GM21825 (cell line): ENCODE measurements at regions not wholly inside any gene's neighbourhood (a gene's known extent, or its start where the extent isn't known, plus 50 kb on each side); places are given as distances from the start of the nearest gene placed in this dataset.
"Not testable (repeated sequence)": the region's sequence is repeated elsewhere in the genome, so short reads cannot be mapped to it uniquely, and the experiment has no call there.

Source experiments
- ATAC-seq: cut with Tn5 transposase; IDR thresholded peaks from one replicate; pipeline ENCODE4 v1.9.1; 2021; ENCODE audit warnings: mild to moderate bottlenecking, moderate library complexity; ENCODE audit not compliant: unreplicated experiment

DNA sequence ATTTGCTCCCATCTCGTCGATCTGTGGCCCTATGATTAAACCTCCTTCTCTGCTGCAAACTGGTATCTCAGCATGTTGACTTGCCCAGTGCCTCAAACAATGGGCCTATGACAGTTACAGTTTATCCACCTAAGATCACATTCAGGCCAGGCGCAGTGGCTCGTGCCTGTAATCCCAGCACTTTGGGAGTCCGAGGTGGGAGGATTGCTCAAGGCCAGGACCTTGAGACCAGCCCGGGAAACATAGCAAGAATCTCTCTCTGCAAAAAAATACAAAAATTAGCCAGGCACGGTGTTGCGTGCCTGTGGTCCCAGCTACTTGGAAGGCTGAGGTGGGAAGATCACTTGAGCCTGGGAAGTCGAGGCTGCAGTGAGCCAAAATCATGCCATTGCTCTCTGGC lies 79.8 kb upstream of the ADGRL1 start:
- not testable (repeated sequence) for ATAC-seq

DNA sequence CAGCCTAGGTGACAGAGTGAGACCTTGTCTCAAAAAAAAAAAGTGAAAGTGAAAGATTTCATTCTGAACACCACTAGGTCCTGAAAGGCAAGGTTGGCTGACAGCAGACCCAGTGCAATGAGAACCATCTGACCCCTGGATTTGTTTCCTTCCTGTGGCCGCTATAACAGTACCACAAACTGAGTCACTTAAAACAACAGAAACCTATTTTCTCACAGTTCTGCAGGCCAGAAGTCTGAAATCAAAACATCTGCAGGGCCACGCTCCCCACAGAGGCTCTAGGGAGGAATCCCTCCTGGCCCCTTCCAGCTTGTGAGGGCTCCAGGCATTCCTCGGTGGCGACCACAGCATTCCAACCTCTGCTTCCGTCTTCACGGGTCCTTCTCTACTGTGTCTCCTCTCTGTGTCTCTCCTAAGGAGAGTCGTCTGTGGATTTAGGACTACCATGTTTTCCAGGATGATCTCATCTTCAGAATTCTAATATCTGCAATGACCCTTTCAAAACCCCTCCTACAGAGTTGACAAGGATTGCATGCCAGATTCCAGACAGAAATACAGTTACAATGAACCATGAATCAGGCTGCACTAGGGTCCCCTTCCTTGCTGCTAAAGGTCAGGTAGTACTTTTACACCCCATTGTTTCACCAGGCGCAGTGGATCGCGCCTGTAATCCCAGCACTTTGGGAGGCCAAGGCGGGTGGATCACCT lies 78.0 kb upstream of the ADGRL1 start:
- peak; percentile 94 for ATAC-seq

DNA sequence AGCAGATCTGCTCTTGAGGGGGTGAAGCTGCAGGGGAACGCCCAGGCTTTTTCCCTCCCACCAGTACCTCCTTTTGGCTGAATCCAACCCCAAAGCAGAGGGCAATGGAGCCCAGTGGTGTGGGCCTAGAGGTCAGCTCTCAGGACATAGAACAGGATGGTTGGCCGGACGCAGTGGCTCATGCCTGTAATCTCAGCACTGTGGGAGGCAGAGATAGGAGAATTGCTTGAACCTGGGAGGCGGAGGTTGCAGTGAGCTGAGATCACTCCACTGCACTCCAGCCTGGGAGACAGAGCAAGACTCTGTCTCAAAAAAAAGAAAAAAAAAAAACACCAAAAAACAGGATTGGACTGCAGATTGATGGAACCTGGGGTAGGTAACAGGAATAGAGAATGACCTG lies 73.3 kb upstream of the ADGRL1 start:
- ATAC-seq: not testable (repeated sequence)

DNA sequence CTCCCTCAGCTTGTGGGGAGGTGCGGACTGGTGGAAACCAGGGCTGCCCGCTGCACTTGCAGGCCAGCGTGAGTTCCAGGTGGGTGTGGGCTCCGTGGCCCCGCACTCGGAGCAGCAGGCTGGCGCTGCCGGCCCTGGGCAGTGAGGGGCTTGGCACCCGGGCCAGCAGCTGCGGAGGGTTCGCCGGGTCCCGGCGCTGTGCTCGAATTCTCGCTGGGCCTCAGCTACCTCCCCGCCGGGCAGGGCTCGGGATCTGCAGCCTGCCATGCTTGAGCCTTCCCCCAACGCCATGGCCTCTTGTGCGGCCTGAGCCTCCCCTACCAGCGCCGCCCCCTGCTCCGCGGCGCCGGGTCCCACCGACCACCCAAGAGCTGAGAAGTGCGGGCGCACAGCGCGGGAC lies 71.6 kb upstream of the ADGRL1 start:
- no peak for ATAC-seq

DNA sequence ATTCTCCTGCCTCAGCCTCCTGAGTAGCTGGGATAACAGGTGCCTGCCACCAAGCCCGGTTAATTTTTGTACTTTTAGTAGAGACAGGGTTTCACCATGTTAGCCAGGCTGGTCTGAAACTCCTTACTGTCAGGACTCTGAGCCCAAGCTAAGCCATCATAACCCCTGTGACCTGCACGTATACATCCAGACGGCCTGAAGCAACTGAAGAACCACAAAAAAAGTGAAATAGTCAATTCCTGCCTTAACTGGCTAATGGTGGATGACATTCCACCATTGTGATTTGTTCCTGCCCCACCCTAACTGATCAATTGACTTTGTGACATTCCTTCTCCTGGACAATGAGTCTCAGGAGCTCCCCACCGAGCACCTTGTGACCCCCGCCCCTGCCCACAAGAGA lies 69.9 kb upstream of the ADGRL1 start:
- not testable (repeated sequence) for ATAC-seq

DNA sequence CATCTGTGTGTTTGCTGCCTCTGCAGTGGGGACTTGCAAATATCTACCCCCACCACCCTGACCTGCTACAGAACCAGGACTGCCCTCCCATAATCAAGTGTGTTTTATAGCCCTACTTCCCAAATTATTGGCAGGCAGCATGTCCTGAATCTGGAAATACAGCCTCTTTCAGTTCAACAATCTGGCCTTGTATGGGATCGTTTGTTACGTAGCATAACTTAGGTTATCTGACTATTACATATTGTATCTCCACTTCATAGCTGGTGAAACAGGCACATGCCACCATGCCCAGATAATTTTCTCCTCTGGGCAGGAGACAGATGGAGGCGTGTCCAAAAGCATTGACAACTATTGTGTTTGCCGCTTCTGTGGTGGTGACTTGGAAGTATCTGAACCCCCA lies 66.7 kb upstream of the ADGRL1 start:
- no peak for ATAC-seq

DNA sequence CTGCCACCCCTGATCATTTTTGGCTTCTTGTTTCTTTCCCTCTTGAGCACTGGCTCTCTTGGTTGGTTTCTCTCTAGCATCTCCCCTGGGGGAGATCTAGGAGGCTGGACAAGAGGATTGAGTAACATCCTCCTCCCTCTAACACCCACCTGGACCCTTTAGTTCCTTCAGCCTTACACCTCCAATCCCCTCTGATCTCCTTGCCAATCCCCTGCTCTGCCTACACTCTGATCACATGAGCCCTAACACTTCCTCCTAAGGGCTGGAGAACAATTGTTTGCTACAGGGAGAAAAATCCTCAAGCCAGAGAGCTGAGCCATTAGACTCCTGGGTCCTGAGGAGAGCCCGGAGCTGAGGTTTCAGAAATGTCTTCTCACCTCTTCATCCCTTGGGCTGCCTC lies 65.9 kb upstream of the ADGRL1 start:
- no peak for ATAC-seq

DNA sequence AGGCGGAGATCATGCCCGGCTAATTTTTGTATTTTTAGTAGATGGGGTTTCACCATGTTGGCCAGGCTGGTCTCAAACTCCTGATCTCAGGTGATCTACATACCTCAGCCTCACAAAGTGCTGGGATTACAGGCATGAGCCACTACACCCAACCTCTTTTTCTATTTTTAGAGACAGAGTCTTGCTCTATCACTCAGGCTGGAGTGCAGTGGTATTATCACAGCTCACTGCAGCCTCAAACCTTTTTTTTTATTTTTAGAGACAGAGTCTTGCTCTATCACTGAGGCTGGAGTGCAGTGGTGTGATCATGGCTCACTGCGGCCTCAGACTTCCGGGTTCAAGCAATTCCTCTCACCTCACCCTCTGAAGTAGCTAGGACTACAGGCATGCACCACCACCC lies 64.6 kb upstream of the ADGRL1 start:
- ATAC-seq: not testable (repeated sequence)

DNA sequence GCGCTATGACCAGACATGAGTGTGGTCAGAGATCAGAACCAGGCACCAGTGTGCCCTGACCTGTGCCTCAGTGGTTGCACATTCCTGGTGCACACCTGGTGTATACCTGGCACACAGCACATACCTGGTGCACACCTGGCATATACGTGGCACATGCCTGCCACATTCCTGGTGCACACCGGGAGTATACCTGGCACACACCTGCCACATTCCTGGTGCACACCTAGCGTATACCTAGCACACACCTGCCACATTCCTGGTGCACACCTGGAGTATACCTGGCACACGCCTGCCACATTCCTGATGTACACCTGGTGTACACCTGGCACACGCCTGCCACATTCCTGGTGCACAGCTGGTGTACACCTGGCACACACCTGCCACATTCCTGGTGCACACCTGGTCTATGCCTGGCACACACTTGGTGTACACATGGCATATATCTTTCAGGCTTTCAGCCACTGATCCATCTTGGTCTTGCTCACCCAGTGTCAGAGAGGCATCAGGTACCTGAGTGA lies 61.3 kb upstream of the ADGRL1 start:
- ATAC-seq: no peak

DNA sequence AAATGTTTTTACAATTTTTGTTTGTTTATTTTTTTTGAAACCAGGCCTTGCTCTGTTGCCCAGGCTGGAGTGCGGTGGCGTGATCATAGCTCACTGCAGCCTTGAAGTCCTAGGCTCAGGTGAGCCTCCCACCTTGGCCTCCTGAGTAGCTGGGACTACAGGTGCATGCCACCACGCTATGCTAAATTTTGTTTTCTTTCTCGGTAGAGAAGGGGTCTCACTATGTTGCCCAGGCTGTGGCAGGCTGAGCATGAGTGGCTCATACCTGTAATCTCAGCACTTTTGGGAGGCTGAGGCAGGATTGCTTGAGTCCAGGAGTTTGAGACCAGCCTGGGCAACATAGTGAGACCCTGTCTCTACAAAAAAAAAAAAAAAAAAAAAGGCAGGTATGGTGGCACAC lies 60.2 kb upstream of the ADGRL1 start:
- not testable (repeated sequence) for ATAC-seq

DNA sequence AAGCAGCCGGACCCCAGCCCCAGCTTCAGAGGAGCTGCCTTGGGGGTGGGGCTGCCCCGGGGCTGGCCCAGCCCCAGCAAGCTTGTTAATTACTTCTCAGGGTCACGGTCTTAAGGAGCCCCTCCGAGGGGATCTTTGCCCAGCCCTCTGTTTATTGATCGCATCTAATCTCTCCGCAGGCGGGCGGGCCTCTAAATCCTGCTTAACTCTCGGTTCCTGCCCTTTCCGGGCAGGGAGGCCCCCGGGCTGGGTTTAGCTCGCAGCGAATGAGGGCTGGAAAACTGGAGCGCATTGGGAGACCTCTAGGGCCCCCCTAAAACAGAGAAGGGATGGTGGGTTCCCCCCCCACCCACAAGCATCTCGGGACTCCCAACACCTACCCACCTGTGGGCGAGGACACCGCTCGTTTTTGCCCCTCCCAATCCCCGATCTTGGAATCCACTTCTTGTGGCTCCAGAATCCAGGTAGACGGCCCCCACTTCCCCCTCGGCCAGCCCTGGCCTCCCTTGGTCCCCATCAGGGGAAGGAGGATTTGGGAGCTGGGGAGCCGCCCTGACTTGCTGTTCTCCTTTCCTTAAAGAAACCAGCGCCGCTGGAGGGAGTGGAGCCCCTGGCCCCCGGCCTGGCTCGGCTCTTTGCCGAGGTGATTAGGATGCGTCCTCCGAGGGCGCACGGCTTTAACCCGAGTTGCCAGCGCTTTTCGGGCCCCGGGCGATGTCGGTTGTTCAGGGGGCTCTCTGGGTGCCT lies 59.5 kb upstream of the ADGRL1 start:
- ATAC-seq: no peak

DNA sequence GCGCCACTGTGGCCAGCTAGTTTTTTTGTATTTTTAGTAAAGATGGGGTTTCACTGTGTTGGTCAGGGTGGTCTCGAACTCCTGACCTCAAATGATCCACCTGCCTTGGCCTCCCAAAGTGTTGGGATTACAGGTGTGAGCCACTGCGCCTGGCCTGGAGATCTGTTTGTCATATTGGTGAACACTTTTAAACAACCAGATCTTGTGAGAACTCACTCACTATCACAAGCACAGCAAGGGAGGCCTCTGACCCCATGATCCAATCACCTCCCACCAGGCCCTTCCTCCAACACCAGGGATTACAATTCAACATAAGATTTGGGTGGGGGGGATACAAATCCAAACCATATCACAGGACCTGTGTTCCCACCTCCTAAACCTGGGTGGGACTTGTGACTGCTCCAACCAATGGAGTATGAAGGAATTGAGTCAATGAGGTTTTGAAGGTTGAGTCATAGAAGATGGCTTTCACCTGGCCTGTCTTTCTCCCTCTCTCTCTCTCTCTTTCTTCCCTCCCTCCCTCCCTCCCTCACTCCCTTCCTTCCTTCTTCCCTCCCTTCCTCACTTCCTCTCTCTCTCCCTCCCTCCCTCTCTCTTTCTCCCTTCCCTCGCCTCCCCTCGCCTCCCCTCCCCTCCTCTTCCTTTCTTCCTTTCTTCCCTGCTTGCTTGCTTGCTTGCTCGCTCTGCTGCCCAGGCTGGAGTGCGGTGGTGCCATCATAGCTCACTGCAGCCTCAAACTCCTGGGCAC lies 50.1 kb upstream of the ADGRL1 start:
- ATAC-seq: not testable (repeated sequence)
